ENCODE measurements at regions not wholly inside any gene's neighbourhood (a gene's known extent, or its start where the extent isn't known, plus 50 kb on each side); places are given as distances from the start of the nearest gene placed in this dataset.

DNA sequence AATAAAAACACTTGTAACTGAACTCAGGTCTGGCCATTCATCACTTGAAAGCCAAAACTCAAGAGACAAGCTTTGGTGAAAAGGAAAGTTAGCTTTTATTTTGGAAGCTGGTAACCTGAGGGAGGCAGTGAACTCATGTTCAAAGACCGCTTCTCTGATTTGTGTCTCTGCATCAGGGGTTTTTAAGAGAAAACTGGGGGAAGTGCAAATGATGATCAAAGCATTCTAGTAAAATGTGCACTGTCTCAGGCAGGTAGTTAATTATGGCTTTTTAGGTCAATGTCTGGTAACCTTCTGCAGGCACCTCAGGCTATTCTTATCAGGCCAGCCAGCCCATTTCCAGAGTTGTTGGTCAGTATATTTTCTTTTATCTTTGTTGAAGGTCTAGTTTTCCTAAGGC lies 162.2 kb downstream of the SYT10 start:
- H3K36me3 ChIP-seq (ENCODE audit: control insufficient read depth, insufficient read depth, low read length), result no peaks in the 10 kb centered on the region
- H3K9ac ChIP-seq, result no peak overlapping the region
- no peak overlapping the region for H3K4me3 ChIP-seq (ENCODE audit: low read depth, low read length)
- H3K4me2 ChIP-seq (ENCODE audit: low read length), result no peak overlapping the region
- H3K27ac ChIP-seq, result no peak overlapping the region
- H3K9me3 ChIP-seq (ENCODE audit: control insufficient read depth, low read length), result peaks cover 3% of the 10 kb centered on the region
- H3K79me2 ChIP-seq, result no peaks in the 10 kb centered on the region
- H2AFZ ChIP-seq, result no peak overlapping the region
- no peaks in the 10 kb centered on the region for H3K4me1 ChIP-seq
- TF ChIP-seq, protein P1, sequence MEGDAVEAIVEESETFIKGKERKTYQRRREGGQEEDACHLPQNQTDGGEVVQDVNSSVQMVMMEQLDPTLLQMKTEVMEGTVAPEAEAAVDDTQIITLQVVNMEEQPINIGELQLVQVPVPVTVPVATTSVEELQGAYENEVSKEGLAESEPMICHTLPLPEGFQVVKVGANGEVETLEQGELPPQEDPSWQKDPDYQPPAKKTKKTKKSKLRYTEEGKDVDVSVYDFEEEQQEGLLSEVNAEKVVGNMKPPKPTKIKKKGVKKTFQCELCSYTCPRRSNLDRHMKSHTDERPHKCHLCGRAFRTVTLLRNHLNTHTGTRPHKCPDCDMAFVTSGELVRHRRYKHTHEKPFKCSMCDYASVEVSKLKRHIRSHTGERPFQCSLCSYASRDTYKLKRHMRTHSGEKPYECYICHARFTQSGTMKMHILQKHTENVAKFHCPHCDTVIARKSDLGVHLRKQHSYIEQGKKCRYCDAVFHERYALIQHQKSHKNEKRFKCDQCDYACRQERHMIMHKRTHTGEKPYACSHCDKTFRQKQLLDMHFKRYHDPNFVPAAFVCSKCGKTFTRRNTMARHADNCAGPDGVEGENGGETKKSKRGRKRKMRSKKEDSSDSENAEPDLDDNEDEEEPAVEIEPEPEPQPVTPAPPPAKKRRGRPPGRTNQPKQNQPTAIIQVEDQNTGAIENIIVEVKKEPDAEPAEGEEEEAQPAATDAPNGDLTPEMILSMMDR (IDR thresholded peaks at IDR 0.05), result no peak
- H3K27me3 ChIP-seq (ENCODE audit: control insufficient read depth, insufficient read depth, low read length), result no peaks in the 10 kb centered on the region

DNA sequence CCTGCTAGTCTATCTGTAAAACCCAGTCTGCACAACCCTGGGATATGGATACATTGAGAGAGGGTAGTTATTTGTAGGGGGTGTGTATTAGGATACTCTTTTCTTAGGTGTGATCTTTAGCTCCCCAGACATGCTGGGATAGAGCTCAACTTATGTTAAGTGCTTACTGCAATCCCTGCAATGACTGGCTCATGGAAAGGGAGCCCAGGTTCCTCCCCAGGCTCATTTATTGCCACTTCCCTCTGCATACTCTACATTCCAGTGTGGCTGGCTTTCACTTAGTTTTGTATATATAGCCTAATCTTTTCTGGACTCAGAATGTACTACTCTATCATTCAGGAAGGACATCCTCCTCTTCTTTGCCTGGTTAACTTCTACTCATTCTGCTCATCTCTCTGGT lies 172.0 kb downstream of the SYT10 start:
- H3K4me1 ChIP-seq, result no peaks in the 10 kb centered on the region
- H2AFZ ChIP-seq, result no peak overlapping the region
- H3K27ac ChIP-seq, result no peak overlapping the region
- TF ChIP-seq, protein P1 (IDR thresholded peaks at IDR 0.05), result no peak
- H3K4me3 ChIP-seq (ENCODE audit: low read depth, low read length), result no peak overlapping the region
- no peaks in the 10 kb centered on the region for H3K27me3 ChIP-seq (ENCODE audit: control insufficient read depth, insufficient read depth, low read length)
- H3K9me3 ChIP-seq (ENCODE audit: control insufficient read depth, low read length), result no peaks in the 10 kb centered on the region
- no peaks in the 10 kb centered on the region for H3K79me2 ChIP-seq
- H3K4me2 ChIP-seq (ENCODE audit: low read length), result no peak overlapping the region
- no peaks in the 10 kb centered on the region for H3K36me3 ChIP-seq (ENCODE audit: control insufficient read depth, insufficient read depth, low read length)
- H3K9ac ChIP-seq, result no peak overlapping the region

DNA sequence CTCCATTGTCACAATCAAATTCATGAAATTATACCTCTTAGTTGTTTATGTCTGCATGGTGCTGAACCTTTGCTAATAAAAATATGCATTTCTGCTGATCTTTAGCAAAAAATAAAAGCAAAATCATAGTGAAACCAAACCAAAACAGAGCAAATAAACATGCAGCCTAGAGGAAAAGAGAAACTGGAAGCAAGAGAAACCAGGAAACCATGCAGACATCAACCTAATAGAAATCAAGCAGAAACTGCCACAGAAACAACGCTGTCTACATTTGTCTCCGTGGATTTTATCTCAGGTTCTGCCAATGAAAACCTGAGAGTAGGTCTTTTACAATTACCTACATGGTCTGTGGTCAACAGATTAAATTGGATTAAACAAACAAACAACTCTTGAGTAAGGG lies 173.7 kb downstream of the SYT10 start:
- TF ChIP-seq, protein P1 (IDR thresholded peaks at IDR 0.05), result no peak
- H3K27ac ChIP-seq, result no peak overlapping the region
- no peak overlapping the region for H3K4me3 ChIP-seq (ENCODE audit: low read depth, low read length)
- no peaks in the 10 kb centered on the region for H3K36me3 ChIP-seq (ENCODE audit: control insufficient read depth, insufficient read depth, low read length)
- no peaks in the 10 kb centered on the region for H3K27me3 ChIP-seq (ENCODE audit: control insufficient read depth, insufficient read depth, low read length)
- H3K9me3 ChIP-seq (ENCODE audit: control insufficient read depth, low read length), result no peaks in the 10 kb centered on the region
- H3K79me2 ChIP-seq, result no peaks in the 10 kb centered on the region
- H3K4me2 ChIP-seq (ENCODE audit: low read length), result no peak overlapping the region
- no peak overlapping the region for H3K9ac ChIP-seq
- H2AFZ ChIP-seq, result no peak overlapping the region
- no peaks in the 10 kb centered on the region for H3K4me1 ChIP-seq

DNA sequence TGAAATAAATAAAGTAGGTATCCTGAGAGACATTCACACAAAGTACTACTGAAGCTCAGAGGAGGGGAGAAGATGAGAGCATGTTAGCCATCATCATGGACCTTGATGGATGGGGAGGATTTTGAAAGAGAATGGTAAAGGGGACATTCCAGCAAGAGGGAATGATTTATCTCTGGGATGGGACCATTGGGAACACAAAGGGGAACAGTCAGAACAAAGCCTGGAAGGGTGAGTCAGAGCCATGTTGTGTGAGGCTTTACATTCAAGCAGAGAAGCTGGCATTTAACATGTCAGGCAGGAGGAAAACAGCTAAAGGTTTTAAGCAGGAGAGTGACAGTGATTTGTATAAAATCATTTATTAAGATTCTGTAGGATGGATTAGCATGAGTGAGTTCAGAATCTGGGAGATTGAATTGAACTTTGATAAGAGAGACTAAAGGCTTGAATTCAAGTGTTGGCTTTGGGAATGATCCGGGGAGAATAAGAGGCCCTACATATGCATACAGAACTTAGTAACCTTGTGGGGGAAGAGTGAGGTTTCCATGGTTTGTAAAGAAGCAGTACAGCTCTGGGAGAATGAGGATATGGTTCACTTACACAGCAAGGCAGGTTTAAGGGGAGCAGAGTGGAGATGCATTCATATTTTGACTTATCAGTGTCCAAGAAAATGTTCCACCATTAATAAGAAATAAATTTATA lies 174.4 kb downstream of the SYT10 start:
- Histone ChIP-seq H3K4me2 (ENCODE audit: low read length) (no peak overlapping the region), H3K27me3 (ENCODE audit: control insufficient read depth, insufficient read depth, low read length) (no peaks in the 10 kb centered on the region), H3K4me3 (ENCODE audit: low read depth, low read length) (no peak overlapping the region), H3K9me3 (ENCODE audit: control insufficient read depth, low read length) (no peaks in the 10 kb centered on the region), H3K4me1 (no peaks in the 10 kb centered on the region), H3K36me3 (ENCODE audit: control insufficient read depth, insufficient read depth, low read length) (no peaks in the 10 kb centered on the region), H2AFZ (no peak overlapping the region), H3K79me2 (no peaks in the 10 kb centered on the region), H3K9ac (no peak overlapping the region), H3K27ac (no peak overlapping the region)
- TF ChIP-seq, protein P1 (IDR thresholded peaks at IDR 0.05), result no peak

DNA sequence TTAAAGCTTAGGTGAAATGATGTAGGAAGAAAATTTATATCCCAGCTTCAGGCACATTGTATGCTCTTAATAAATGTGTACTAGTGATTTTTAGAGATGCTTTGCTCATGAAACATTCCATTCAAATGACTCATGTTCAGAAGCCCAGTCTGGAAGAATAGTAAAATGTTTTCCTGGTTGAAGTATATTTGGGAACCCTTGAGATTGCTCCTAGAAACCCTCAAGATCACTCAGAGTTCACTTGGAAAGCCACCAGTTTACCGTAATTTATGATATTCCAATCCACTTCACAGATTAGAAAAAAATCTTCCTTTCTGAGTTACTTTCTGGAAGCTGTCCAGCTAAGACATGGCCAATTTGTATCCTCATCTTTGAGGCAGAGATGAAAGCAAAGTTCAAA lies 186.4 kb downstream of the SYT10 start:
- Histone ChIP-seq H3K9ac (no peak overlapping the region), H3K36me3 (ENCODE audit: control insufficient read depth, insufficient read depth, low read length) (no peaks in the 10 kb centered on the region), H3K4me3 (ENCODE audit: low read depth, low read length) (no peak overlapping the region), H3K79me2 (no peaks in the 10 kb centered on the region), H3K4me1 (no peaks in the 10 kb centered on the region), H3K27me3 (ENCODE audit: control insufficient read depth, insufficient read depth, low read length) (no peaks in the 10 kb centered on the region), H2AFZ (no peak overlapping the region), H3K9me3 (ENCODE audit: control insufficient read depth, low read length) (no peaks in the 10 kb centered on the region), H3K4me2 (ENCODE audit: low read length) (no peak overlapping the region), H3K27ac (no peak overlapping the region)
- TF ChIP-seq, protein P1 (IDR thresholded peaks at IDR 0.05), result no peak

Measured in parathyroid adenoma (tissue), 2 donors.